Tibial nerve (tissue), 4 donors: ENCODE measurements at regions not wholly inside any gene's neighbourhood (a gene's known extent, or its start where the extent isn't known, plus 50 kb on each side); places are given as distances from the start of the nearest gene placed in this dataset.

ENCODE experiments used
- DNase-seq, 2 donors: peaks; one replicate each; pipeline ENCODE4 v3.0.0-alpha.2; 2019; ENCODE audit warnings: low spot score in 2 of 2
- H3K27ac ChIP-seq, 4 donors: fragments of 200-600 bp; sonication (generic) in 3 of 4; one replicate each; pipeline ENCODE4 v1.5.1; 2017 to 2019; ENCODE audit warnings: mild to moderate bottlenecking in 1 of 4
- H3K27me3 ChIP-seq, 2 donors: fragments of 200-600 bp; sonication (generic) in 1 of 2; one replicate each; pipeline versions ENCODE4 v1.5.1 to v1.6.0; 2017 to 2019
- H3K36me3 ChIP-seq, 3 donors: fragments of 200-600 bp; sonication (generic); one replicate each; pipeline ENCODE4 v1.5.1; 2018 to 2019
- H3K4me1 ChIP-seq, 4 donors: fragments of 200-600 bp; sonication (generic) in 3 of 4; one replicate each; pipeline ENCODE4 v1.5.1; 2017 to 2019
- H3K4me3 ChIP-seq, 4 donors: fragments of 200-600 bp; sonication (generic) in 3 of 4; one replicate each; pipeline ENCODE4 v1.5.1; 2017 to 2019; ENCODE audit warnings: mild to moderate bottlenecking in 1 of 4, moderate library complexity in 1 of 4
- H3K9me3 ChIP-seq, 4 donors: fragments of 200-600 bp; sonication (generic) in 3 of 4; one replicate each; pipeline ENCODE4 v1.5.1; 2017 to 2019
- CTCF ChIP-seq, 5 experiments: fragments of 200-600 bp in 3 of 5; fragments of 450-650 bp in 2 of 5; sonication (generic) in 3 of 5; IDR thresholded peaks; one replicate each; pipeline ENCODE4 v1.5.1; 2016 to 2019; ENCODE audit warnings: antibody characterized with exemption in 5 of 5, mild to moderate bottlenecking in 3 of 5, moderate library complexity in 2 of 5
- EP300 ChIP-seq, 2 donors: sonication (generic); formaldehyde crosslinking; IDR thresholded peaks; one replicate each; pipeline ENCODE4 v1.6.1; 2017; ENCODE audit warnings: antibody characterized with exemption in 2 of 2, mild to moderate bottlenecking in 1 of 2
- POLR2A ChIP-seq, 2 donors: fragments of 450-650 bp; IDR thresholded peaks; one replicate each; pipeline ENCODE4 v1.6.1; 2017; ENCODE audit warnings: antibody characterized with exemption in 2 of 2, mild to moderate bottlenecking in 2 of 2, moderate library complexity in 2 of 2
- WGBS, 2 donors: methylation state at CpG; one replicate each; pipeline ENCODE4 v1.1.5; 2018; 5-methylcytosine and 5-hydroxymethylcytosine counted together

- no peak for DNase-seq
- TF ChIP-seq POLR2A (IDR thresholded peaks at IDR 0.05) = no peak
- no peak for TF ChIP-seq EP300 (IDR thresholded peaks at IDR 0.05)
- no peak for TF ChIP-seq CTCF (IDR thresholded peaks at IDR 0.05)
- no peak overlapping the region for H3K27ac ChIP-seq
- H3K9me3 ChIP-seq = no peaks in the 10 kb centered on the region
- 59 to 67% methylated on average over 12 to 13 of the region's 14 CpGs for WGBS, 2 donors
- H3K4me3 ChIP-seq = no peak overlapping the region
- H3K4me1 ChIP-seq = no peaks in the 10 kb centered on the region
- no peaks in the 10 kb centered on the region for H3K36me3 ChIP-seq
- peaks cover 0 to 93% of the 10 kb centered on the region in 2 donors for H3K27me3 ChIP-seq
These were observed 81.7 kb upstream of the GATA5 start for GRCh38 chr20:62557462-62557861.

- no peak overlapping the region for H3K27ac ChIP-seq
- H3K4me3 ChIP-seq = no peak overlapping the region
- peaks cover 0 to 93% of the 10 kb centered on the region in 2 donors for H3K27me3 ChIP-seq
- no peak for DNase-seq
- 58 to 60% methylated on average over 6 to 12 of the region's 14 CpGs for WGBS, 2 donors
- H3K4me1 ChIP-seq = no peaks in the 10 kb centered on the region
- no peaks in the 10 kb centered on the region for H3K36me3 ChIP-seq
- TF ChIP-seq CTCF (IDR thresholded peaks at IDR 0.05) (no peak), POLR2A (IDR thresholded peaks at IDR 0.05) (no peak), EP300 (IDR thresholded peaks at IDR 0.05) (no peak)
- no peaks in the 10 kb centered on the region for H3K9me3 ChIP-seq
These were observed 82.2 kb upstream of the GATA5 start for GRCh38 chr20:62557999-62558408.

- 58 to 60% methylated on average over 2 to 6 of the region's 17 CpGs for WGBS, 2 donors
- Histone ChIP-seq H3K27me3 (peaks cover 0 to 92% of the 10 kb centered on the region in 2 donors), H3K9me3 (no peaks in the 10 kb centered on the region), H3K4me3 (no peak overlapping the region), H3K36me3 (no peaks in the 10 kb centered on the region), H3K4me1 (no peaks in the 10 kb centered on the region), H3K27ac (no peak overlapping the region)
- TF ChIP-seq EP300 (IDR thresholded peaks at IDR 0.05) (no peak), CTCF (IDR thresholded peaks at IDR 0.05) (no peak), POLR2A (IDR thresholded peaks at IDR 0.05) (no peak)
- no peak for DNase-seq
These were observed 83.0 kb upstream of the GATA5 start for GRCh38 chr20:62558779-62559178.

- no peaks in the 10 kb centered on the region for H3K9me3 ChIP-seq
- peaks cover 0 to 79% of the 10 kb centered on the region in 2 donors for H3K27me3 ChIP-seq
- no peak for DNase-seq
- no peak overlapping the region for H3K27ac ChIP-seq
- H3K4me1 ChIP-seq = no peaks in the 10 kb centered on the region
- H3K36me3 ChIP-seq = no peaks in the 10 kb centered on the region
- H3K4me3 ChIP-seq = no peak overlapping the region
- no peak for TF ChIP-seq POLR2A (IDR thresholded peaks at IDR 0.05)
- no peak for TF ChIP-seq CTCF (IDR thresholded peaks at IDR 0.05)
- no peak for TF ChIP-seq EP300 (IDR thresholded peaks at IDR 0.05)
- 67 to 73% methylated on average over 6 of the region's 6 CpGs for WGBS, 2 donors
These were observed 82.1 kb upstream of the SLCO4A1 start for GRCh38 chr20:62560162-62560561.

- no peak for TF ChIP-seq CTCF (IDR thresholded peaks at IDR 0.05)
- no peak for TF ChIP-seq EP300 (IDR thresholded peaks at IDR 0.05)
- no peak overlapping the region for H3K27ac ChIP-seq
These were observed 81.1 kb upstream of the SLCO4A1 start for GRCh38 chr20:62561182-62561581.

More at GRCh38 chr20:62561182-62561581, 81.1 kb upstream of the SLCO4A1 start:
- H3K27me3 ChIP-seq = peaks cover 0 to 68% of the 10 kb centered on the region in 2 donors
- no peaks in the 10 kb centered on the region for H3K9me3 ChIP-seq
- no peaks in the 10 kb centered on the region for H3K36me3 ChIP-seq
- no peaks in the 10 kb centered on the region for H3K4me1 ChIP-seq
- 51 to 63% methylated on average over 12 to 15 of the region's 15 CpGs for WGBS, 2 donors
- no peak for DNase-seq
- H3K4me3 ChIP-seq = no peak overlapping the region
